ENCODE measurements at regions not wholly inside any gene's neighbourhood (a gene's known extent, or its start where the extent isn't known, plus 50 kb on each side); places are given as distances from the start of the nearest gene placed in this dataset.
"Not testable (repeated sequence)": the region's sequence is repeated elsewhere in the genome, so short reads cannot be mapped to it uniquely, and the experiment has no call there.

GRCh38 chr3:178209618-178210017 lies 326.6 kb upstream of the KCNMB2 start:
- not testable (repeated sequence) for TF ChIP-seq CTCF, POLR2A (IDR thresholded peaks at IDR 0.05)

Data from thyroid gland (tissue), 4 donors.